Natural killer cell treated with Interleukin-12 subunit alpha and Interleukin-12 subunit beta and Interleukin-15 and Interleukin-18, amount 100 ng/mL, for 72 hours (primary cell): ENCODE measurements at regions not wholly inside any gene's neighbourhood (a gene's known extent, or its start where the extent isn't known, plus 50 kb on each side); places are given as distances from the start of the nearest gene placed in this dataset.
A peak's percentile ranks its signal among the peaks of the same experiment; 100 is the strongest.
"Not testable (repeated sequence)": the region's sequence is repeated elsewhere in the genome, so short reads cannot be mapped to it uniquely, and the experiment has no call there.

Source experiments
- ATAC-seq, 2 donors: fragments of 150-1000 bp; cut with Tn5 transposase in 1 of 2; sonication (Bioruptor Pico), chemical (Tn5 transposase) in 1 of 2; 2 replicates each; pipeline ENCODE4 v1.10.0; 2021
- DNase-seq: peaks from one replicate; pipeline ENCODE4 v3.0.0; 2022; ENCODE audit warnings: low spot score
- H3K27ac Mint-ChIP-seq, 2 donors: 1 replicate in 1 of 2; 2 replicates in 1 of 2; pipeline ENCODE4 v1.8.0; 2022; ENCODE audit warnings: mixed read lengths in 2 of 2, mild to moderate bottlenecking in 1 of 2, moderate library complexity in 1 of 2
- H3K27me3 Mint-ChIP-seq, 2 donors: 1 replicate in 1 of 2; 2 replicates in 1 of 2; pipeline ENCODE4 v1.8.0; 2022; ENCODE audit warnings: mixed read lengths in 2 of 2
- H3K36me3 Mint-ChIP-seq: one replicate; pipeline ENCODE4 v1.8.0; 2022; ENCODE audit warnings: mixed read lengths
- H3K4me1 Mint-ChIP-seq, 2 donors: 1 replicate in 1 of 2; 2 replicates in 1 of 2; pipeline ENCODE4 v1.8.0; 2022; ENCODE audit warnings: low read depth in 2 of 2, mixed read lengths in 2 of 2, mild to moderate bottlenecking in 1 of 2
- H3K4me3 Mint-ChIP-seq: one replicate; pipeline ENCODE4 v1.8.0; 2022; ENCODE audit warnings: mixed read lengths
- H3K9me3 Mint-ChIP-seq: 2 replicates; pipeline ENCODE4 v1.8.0; 2022; ENCODE audit warnings: mixed read lengths

- H3K9me3 Mint-ChIP-seq, DNase-seq, H3K27me3 Mint-ChIP-seq, H3K36me3 Mint-ChIP-seq: not testable (repeated sequence)
- peak in 1 of 2 donors; percentile 80 for ATAC-seq
- Mint-ChIP-seq H3K4me1 (peaks cover 0 to 18% of the 10 kb centered on the region in 2 donors), H3K4me3 (peak overlapping the region; percentile 52), H3K27ac (peak overlapping the region; percentile 60 to 81)
Observed at GRCh38 chr18:14190776-14191442, 58.7 kb upstream of the ZNF519 start.

- Mint-ChIP-seq H3K27me3 (no peaks in the 10 kb centered on the region), H3K9me3 (no peaks in the 10 kb centered on the region), H3K36me3 (no peaks in the 10 kb centered on the region), H3K4me3 (peak overlapping the region; percentile 41), H3K4me1 (peaks cover 0 to 18% of the 10 kb centered on the region in 2 donors), H3K27ac (peak overlapping the region; percentile 60 to 81)
- DNase-seq: no peak
- peak in 1 of 2 donors; percentile 79 for ATAC-seq
Observed at GRCh38 chr18:14189858-14190257, 57.6 kb upstream of the ZNF519 start.

GRCh38 chr18:14188751-14189406, 56.6 kb upstream of the ZNF519 start:
- Mint-ChIP-seq H3K27ac (peak overlapping the region in 1 of 2 donors; percentile 81), H3K4me1 (peaks cover 0 to 18% of the 10 kb centered on the region in 2 donors)
- not testable (repeated sequence) for ATAC-seq, H3K9me3 Mint-ChIP-seq, H3K27me3 Mint-ChIP-seq, H3K4me3 Mint-ChIP-seq, H3K36me3 Mint-ChIP-seq, DNase-seq
